OCI-LY1 (cell line): ENCODE measurements at regions not wholly inside any gene's neighbourhood (a gene's known extent, or its start where the extent isn't known, plus 50 kb on each side); places are given as distances from the start of the nearest gene placed in this dataset.

ENCODE experiments used
- H2AFZ ChIP-seq: fragments of 200-600 bp; sonication (generic), shearing (Covaris generic); 2 replicates; pipeline ENCODE4 v1.6.0; 2014; ENCODE audit warnings: antibody characterized with exemption, mild to moderate bottlenecking, low read length
- H3F3A ChIP-seq: fragments of 200-600 bp; sonication (generic), shearing (Covaris generic); 2 replicates; pipeline ENCODE4 v1.6.0; 2014; ENCODE audit warnings: mild to moderate bottlenecking, antibody characterized with exemption, low read length, moderate library complexity; ENCODE audit not compliant: insufficient read depth
- H3K27ac ChIP-seq: fragments of 200-600 bp; sonication (generic); 2 replicates; pipeline ENCODE4 v1.5.1; 2014; ENCODE audit warnings: low read length, mixed run types, mild to moderate bottlenecking, low read depth; ENCODE audit not compliant: poor library complexity, severe bottlenecking
- H3K27me3 ChIP-seq: fragments of 200-600 bp; sonication (generic); 2 replicates; pipeline ENCODE4 v1.6.0; 2014; ENCODE audit warnings: antibody characterized with exemption, mild to moderate bottlenecking, low read length, moderate library complexity; ENCODE audit not compliant: insufficient read depth
- H3K36me3 ChIP-seq: fragments of 200-600 bp; sonication (generic); 2 replicates; pipeline ENCODE4 v1.6.1; 2014; ENCODE audit warnings: mild to moderate bottlenecking, antibody characterized with exemption, low read length, moderate library complexity, mixed read lengths; ENCODE audit not compliant: insufficient read depth
- H3K4me1 ChIP-seq: fragments of 200-600 bp; sonication (generic); 2 replicates; pipeline ENCODE4 v1.5.1; 2014; ENCODE audit warnings: mild to moderate bottlenecking, low read length, moderate library complexity; ENCODE audit not compliant: insufficient read depth, severe bottlenecking
- H3K4me2 ChIP-seq: fragments of 200-600 bp; sonication (generic), shearing (Covaris generic); 2 replicates; pipeline ENCODE4 v1.6.1; 2014; ENCODE audit warnings: low read length
- H3K4me3 ChIP-seq: fragments of 200-600 bp; sonication (generic); 2 replicates; pipeline ENCODE4 v1.5.1; 2014; ENCODE audit warnings: low read length, low read depth, mild to moderate bottlenecking, mixed read lengths; ENCODE audit not compliant: poor library complexity, severe bottlenecking
- H3K79me2 ChIP-seq: fragments of 200-600 bp; shearing (Covaris generic); 2 replicates; pipeline ENCODE4 v1.6.1; 2016; ENCODE audit warnings: mixed run types, low read length, mixed read lengths; ENCODE audit not compliant: insufficient read depth
- H3K9ac ChIP-seq: fragments of 200-600 bp; sonication (generic), shearing (Covaris generic); 2 replicates; pipeline ENCODE4 v1.6.1; 2014; ENCODE audit warnings: mild to moderate bottlenecking, low read length, mixed read lengths
- H3K9me2 ChIP-seq: fragments of 200-600 bp; sonication (generic), shearing (Covaris generic); 2 replicates; pipeline ENCODE4 v1.6.1; 2014; ENCODE audit warnings: low read depth, mild to moderate bottlenecking, low read length, mixed read lengths
- H3K9me3 ChIP-seq: fragments of 200-600 bp; shearing (Covaris generic); 2 replicates; pipeline ENCODE4 v1.6.1; 2014; ENCODE audit warnings: low read length, mixed read lengths
- H4K20me1 ChIP-seq: fragments of 200-600 bp; sonication (generic), shearing (Covaris generic); 2 replicates; pipeline ENCODE4 v1.6.0; 2016; ENCODE audit warnings: mild to moderate bottlenecking, low read length; ENCODE audit not compliant: insufficient read depth
- EZH2 ChIP-seq: fragments of 200-600 bp; sonication (generic), shearing (Covaris generic); IDR thresholded peaks from 2 replicates; pipeline ENCODE4 v1.8.0; 2017; ENCODE audit warnings: borderline replicate concordance, mixed run types, mild to moderate bottlenecking, antibody characterized with exemption, low read length, moderate library complexity, mixed read lengths
- TF ChIP-seq, protein P1 (sequence below): fragments of 200-600 bp; sonication (generic), shearing (Covaris generic); IDR thresholded peaks from 2 replicates; pipeline ENCODE4 v1.5.1; 2017; ENCODE audit warnings: mild to moderate bottlenecking, antibody characterized with exemption, low read length, moderate library complexity, mixed read lengths

DNA sequence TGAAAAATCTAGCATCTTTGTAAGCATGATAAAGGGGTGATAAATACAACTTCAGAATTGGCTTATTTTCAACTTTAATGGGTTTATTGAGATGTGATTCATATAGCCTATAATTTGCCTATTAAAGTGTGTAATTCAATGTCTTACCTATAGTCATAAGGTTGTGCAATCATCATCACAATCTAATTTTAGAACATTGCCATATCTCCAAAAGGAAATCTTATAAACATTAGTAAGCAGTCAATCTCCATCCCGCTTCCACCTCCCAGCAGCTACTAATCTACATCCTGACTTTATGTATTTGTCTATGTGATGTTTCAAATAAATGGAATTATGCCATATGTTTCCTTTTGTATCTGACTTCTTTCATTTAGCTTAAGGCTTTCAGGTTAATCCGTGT lies 145.2 kb upstream of the KLHL1 start:
- Histone ChIP-seq H4K20me1 (no peaks in the 10 kb centered on the region), H3K9me2 (no peaks in the 10 kb centered on the region), H3K9me3 (no peaks in the 10 kb centered on the region), H3K36me3 (no peaks in the 10 kb centered on the region), H3K27ac (no peak overlapping the region), H3K4me3 (no peak overlapping the region), H2AFZ (no peak overlapping the region), H3F3A (no peaks in the 10 kb centered on the region), H3K9ac (no peak overlapping the region), H3K79me2 (no peaks in the 10 kb centered on the region), H3K4me1 (no peaks in the 10 kb centered on the region), H3K4me2 (no peak overlapping the region), H3K27me3 (no peaks in the 10 kb centered on the region)
- TF ChIP-seq, protein P1, sequence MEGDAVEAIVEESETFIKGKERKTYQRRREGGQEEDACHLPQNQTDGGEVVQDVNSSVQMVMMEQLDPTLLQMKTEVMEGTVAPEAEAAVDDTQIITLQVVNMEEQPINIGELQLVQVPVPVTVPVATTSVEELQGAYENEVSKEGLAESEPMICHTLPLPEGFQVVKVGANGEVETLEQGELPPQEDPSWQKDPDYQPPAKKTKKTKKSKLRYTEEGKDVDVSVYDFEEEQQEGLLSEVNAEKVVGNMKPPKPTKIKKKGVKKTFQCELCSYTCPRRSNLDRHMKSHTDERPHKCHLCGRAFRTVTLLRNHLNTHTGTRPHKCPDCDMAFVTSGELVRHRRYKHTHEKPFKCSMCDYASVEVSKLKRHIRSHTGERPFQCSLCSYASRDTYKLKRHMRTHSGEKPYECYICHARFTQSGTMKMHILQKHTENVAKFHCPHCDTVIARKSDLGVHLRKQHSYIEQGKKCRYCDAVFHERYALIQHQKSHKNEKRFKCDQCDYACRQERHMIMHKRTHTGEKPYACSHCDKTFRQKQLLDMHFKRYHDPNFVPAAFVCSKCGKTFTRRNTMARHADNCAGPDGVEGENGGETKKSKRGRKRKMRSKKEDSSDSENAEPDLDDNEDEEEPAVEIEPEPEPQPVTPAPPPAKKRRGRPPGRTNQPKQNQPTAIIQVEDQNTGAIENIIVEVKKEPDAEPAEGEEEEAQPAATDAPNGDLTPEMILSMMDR, result no peak
- no peak for TF ChIP-seq EZH2

DNA sequence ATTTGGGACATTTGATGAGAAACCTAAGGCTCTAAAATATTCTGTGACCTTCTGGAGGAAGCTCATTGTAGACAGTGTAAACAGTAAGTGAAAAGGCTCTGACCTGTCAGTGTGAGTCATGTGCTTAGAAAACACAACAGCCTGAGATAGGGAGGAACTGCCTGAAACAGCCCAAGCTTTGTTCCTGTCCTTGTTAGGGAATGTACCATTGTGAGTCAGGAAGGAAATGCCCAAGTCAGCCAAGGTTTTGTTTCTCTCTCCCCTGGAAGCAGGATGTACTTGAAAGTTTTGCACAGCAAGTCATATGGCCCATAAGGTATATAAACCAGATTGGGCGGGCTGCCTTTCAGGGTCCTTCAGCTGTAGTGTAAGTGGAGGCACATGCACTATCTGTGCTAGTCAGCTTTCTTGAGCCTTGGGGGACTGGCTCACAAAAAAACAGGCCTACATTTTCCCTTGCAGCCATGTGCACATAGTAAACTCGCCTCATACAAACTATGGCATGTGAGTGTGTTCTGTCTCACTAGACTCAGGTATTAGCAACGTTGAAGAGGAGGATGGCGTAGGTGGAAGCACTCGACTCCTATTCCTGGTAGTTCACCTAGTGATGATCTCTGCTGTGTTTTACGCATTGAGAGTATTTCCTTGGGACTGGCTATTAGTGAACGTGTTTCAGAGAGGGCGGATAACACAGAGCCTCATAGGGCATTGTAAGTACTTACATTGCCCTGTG lies 141.2 kb upstream of the KLHL1 start:
- Histone ChIP-seq H3K9ac (no peak overlapping the region), H3K36me3 (no peaks in the 10 kb centered on the region), H3K9me2 (no peaks in the 10 kb centered on the region), H3K4me2 (no peak overlapping the region), H3F3A (no peaks in the 10 kb centered on the region), H3K4me3 (no peak overlapping the region), H3K27me3 (no peaks in the 10 kb centered on the region), H3K27ac (no peak overlapping the region), H4K20me1 (no peaks in the 10 kb centered on the region), H2AFZ (no peak overlapping the region), H3K79me2 (no peaks in the 10 kb centered on the region), H3K4me1 (no peaks in the 10 kb centered on the region), H3K9me3 (no peaks in the 10 kb centered on the region)
- TF ChIP-seq EZH2, result no peak
- TF ChIP-seq, protein P1, result no peak

DNA sequence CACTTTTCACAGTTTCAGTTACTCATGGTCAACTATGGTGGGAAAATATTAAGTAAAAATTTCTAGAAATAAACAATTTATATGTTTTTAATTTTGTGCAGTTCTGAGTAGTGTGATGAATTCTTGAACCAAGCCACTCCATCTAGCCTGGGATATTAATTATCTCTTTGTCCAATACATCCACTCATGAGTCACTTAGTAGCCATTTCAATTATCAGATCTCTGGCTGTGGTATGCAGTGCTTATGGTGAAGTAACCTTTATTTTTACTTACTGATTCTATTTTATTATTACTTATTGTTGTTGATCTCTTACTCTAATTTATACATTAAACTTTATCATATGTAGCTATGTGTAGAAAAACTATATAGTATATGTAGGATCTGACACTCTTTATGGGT lies 128.9 kb upstream of the KLHL1 start:
- H3K27ac ChIP-seq, result no peak overlapping the region
- no peak for TF ChIP-seq EZH2
- TF ChIP-seq, protein P1, result no peak
- H3K4me2 ChIP-seq, result no peak overlapping the region
- no peaks in the 10 kb centered on the region for H3K9me2 ChIP-seq
- H4K20me1 ChIP-seq, result no peaks in the 10 kb centered on the region
- no peak overlapping the region for H3K4me3 ChIP-seq
- no peak overlapping the region for H2AFZ ChIP-seq
- no peaks in the 10 kb centered on the region for H3K9me3 ChIP-seq
- H3K79me2 ChIP-seq, result no peaks in the 10 kb centered on the region
- H3F3A ChIP-seq, result no peaks in the 10 kb centered on the region
- H3K4me1 ChIP-seq, result no peaks in the 10 kb centered on the region
- H3K9ac ChIP-seq, result no peak overlapping the region
- no peaks in the 10 kb centered on the region for H3K36me3 ChIP-seq
- H3K27me3 ChIP-seq, result no peaks in the 10 kb centered on the region
